Neural crest cell (in vitro differentiated cells): ENCODE measurements at regions not wholly inside any gene's neighbourhood (a gene's known extent, or its start where the extent isn't known, plus 50 kb on each side); places are given as distances from the start of the nearest gene placed in this dataset.
A peak's percentile ranks its signal among the peaks of the same experiment; 100 is the strongest.

Experiments
- DNase-seq: peaks from one replicate; pipeline ENCODE4 v3.0.0; 2021; ENCODE audit warnings: low read depth, mixed read lengths, low spot score
- H3K27ac Mint-ChIP-seq: one replicate; pipeline ENCODE4 v1.8.0; 2021; ENCODE audit warnings: mild to moderate bottlenecking, mixed read lengths; ENCODE audit not compliant: unreplicated experiment
- H3K27me3 Mint-ChIP-seq: 2 replicates; pipeline ENCODE4 v1.8.0; 2021; ENCODE audit warnings: low read depth, mild to moderate bottlenecking, mixed read lengths
- H3K36me3 Mint-ChIP-seq: 2 replicates; pipeline ENCODE4 v1.8.0; 2021; ENCODE audit warnings: low read depth, mild to moderate bottlenecking, mixed read lengths
- H3K4me1 Mint-ChIP-seq: 2 replicates; pipeline ENCODE4 v1.8.0; 2021; ENCODE audit warnings: mixed read lengths
- H3K4me3 Mint-ChIP-seq: one replicate; pipeline ENCODE4 v1.8.0; 2021; ENCODE audit warnings: mild to moderate bottlenecking, mixed read lengths
- H3K9me3 Mint-ChIP-seq: 2 replicates; pipeline ENCODE4 v1.8.0; 2021; ENCODE audit warnings: mixed read lengths
- CTCF ChIP-seq: fragments of 200-600 bp; sonication (generic); conservative IDR thresholded peaks from 2 replicates; pipeline ENCODE4 v1.5.0; 2021; ENCODE audit warnings: antibody characterized with exemption, mild to moderate bottlenecking

- Mint-ChIP-seq H3K27ac (no peak overlapping the region), H3K9me3 (no peaks in the 10 kb centered on the region), H3K4me1 (peaks cover 25% of the 10 kb centered on the region), H3K27me3 (no peaks in the 10 kb centered on the region), H3K36me3 (no peaks in the 10 kb centered on the region), H3K4me3 (no peak overlapping the region)
- no peak for DNase-seq
- TF ChIP-seq CTCF = no peak
These were observed 443.8 kb upstream of the POU3F3 start for GRCh38 chr2:104410136-104410535.

GRCh38 chr2:104412384-104412783 lies 441.5 kb upstream of the POU3F3 start:
- Mint-ChIP-seq H3K27me3 (no peaks in the 10 kb centered on the region), H3K27ac (no peak overlapping the region), H3K36me3 (no peaks in the 10 kb centered on the region), H3K4me3 (no peak overlapping the region), H3K9me3 (no peaks in the 10 kb centered on the region), H3K4me1 (peaks cover 39% of the 10 kb centered on the region)
- TF ChIP-seq CTCF = peak; percentile 73
- DNase-seq = peak; percentile 53

GRCh38 chr2:104413890-104414289 lies 440.0 kb upstream of the POU3F3 start:
- peaks cover 36% of the 10 kb centered on the region for H3K4me1 Mint-ChIP-seq
- TF ChIP-seq CTCF = no peak
- no peaks in the 10 kb centered on the region for H3K27me3 Mint-ChIP-seq
- DNase-seq = no peak
- no peaks in the 10 kb centered on the region for H3K36me3 Mint-ChIP-seq
- no peaks in the 10 kb centered on the region for H3K9me3 Mint-ChIP-seq
- H3K27ac Mint-ChIP-seq = no peak overlapping the region
- no peak overlapping the region for H3K4me3 Mint-ChIP-seq

GRCh38 chr2:104415284-104415683 lies 438.6 kb upstream of the POU3F3 start:
- TF ChIP-seq CTCF = no peak
- Mint-ChIP-seq H3K4me1 (peaks cover 36% of the 10 kb centered on the region), H3K36me3 (no peaks in the 10 kb centered on the region), H3K27ac (no peak overlapping the region), H3K4me3 (no peak overlapping the region), H3K27me3 (no peaks in the 10 kb centered on the region), H3K9me3 (no peaks in the 10 kb centered on the region)
- no peak for DNase-seq

GRCh38 chr2:104416339-104417000 lies 437.4 kb upstream of the POU3F3 start:
- H3K4me1 Mint-ChIP-seq = peaks cover 36% of the 10 kb centered on the region
- H3K27me3 Mint-ChIP-seq = no peaks in the 10 kb centered on the region
- no peak overlapping the region for H3K27ac Mint-ChIP-seq
- H3K9me3 Mint-ChIP-seq = peaks cover 2% of the 10 kb centered on the region
- H3K36me3 Mint-ChIP-seq = no peaks in the 10 kb centered on the region
- H3K4me3 Mint-ChIP-seq = no peak overlapping the region
- no peak for DNase-seq
- TF ChIP-seq CTCF = no peak
